Adrenal gland (tissue), 5 donors: ENCODE measurements at regions not wholly inside any gene's neighbourhood (a gene's known extent, or its start where the extent isn't known, plus 50 kb on each side); places are given as distances from the start of the nearest gene placed in this dataset.

Experiments used
- POLR2A ChIP-seq, 2 donors: fragments of 450-650 bp; IDR thresholded peaks; one replicate each; pipeline ENCODE4 v1.6.1; 2017; ENCODE audit warnings: antibody characterized with exemption in 2 of 2, mild to moderate bottlenecking in 2 of 2, moderate library complexity in 1 of 2
- TF ChIP-seq, protein P1 (sequence below), 6 experiments: fragments of 450-650 bp in 4 of 6; fragments of 200-600 bp in 2 of 6; sonication (generic) in 1 of 6; IDR thresholded peaks; 1 replicate in 5 of 6; 2 replicates in 1 of 6; pipeline versions ENCODE4 v1.5.1 to v1.8.0; 2016 to 2021; ENCODE audit warnings: antibody characterized with exemption in 6 of 6, mild to moderate bottlenecking in 2 of 6, moderate library complexity in 1 of 6
- donor health status: DM: no; HTN: no; CAD: no.

DNA sequence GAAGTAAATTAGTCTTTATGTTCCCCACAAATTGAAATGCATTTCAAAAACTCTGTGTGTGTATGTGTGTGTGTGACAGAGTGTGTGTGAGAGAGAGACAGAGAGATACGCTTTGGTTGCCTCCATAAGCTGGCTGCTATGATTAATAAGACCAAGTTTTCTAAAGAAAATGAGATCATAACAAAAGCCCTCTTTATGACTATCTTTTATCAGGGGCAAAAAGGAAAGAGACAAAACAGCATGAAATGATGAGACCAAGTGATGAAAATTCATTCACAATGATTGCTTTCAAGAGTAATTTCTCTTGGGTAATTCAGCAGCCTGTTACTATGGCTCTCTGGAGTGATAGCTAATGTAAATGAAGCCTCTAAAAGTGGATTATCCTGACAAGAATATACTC, 277.6 kb upstream of the PLEKHG7 start:
- TF ChIP-seq, protein P1, sequence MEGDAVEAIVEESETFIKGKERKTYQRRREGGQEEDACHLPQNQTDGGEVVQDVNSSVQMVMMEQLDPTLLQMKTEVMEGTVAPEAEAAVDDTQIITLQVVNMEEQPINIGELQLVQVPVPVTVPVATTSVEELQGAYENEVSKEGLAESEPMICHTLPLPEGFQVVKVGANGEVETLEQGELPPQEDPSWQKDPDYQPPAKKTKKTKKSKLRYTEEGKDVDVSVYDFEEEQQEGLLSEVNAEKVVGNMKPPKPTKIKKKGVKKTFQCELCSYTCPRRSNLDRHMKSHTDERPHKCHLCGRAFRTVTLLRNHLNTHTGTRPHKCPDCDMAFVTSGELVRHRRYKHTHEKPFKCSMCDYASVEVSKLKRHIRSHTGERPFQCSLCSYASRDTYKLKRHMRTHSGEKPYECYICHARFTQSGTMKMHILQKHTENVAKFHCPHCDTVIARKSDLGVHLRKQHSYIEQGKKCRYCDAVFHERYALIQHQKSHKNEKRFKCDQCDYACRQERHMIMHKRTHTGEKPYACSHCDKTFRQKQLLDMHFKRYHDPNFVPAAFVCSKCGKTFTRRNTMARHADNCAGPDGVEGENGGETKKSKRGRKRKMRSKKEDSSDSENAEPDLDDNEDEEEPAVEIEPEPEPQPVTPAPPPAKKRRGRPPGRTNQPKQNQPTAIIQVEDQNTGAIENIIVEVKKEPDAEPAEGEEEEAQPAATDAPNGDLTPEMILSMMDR (IDR thresholded peaks at IDR 0.05) = no peak
- TF ChIP-seq POLR2A (IDR thresholded peaks at IDR 0.05) = no peak
